H1 (cell line): ENCODE measurements at regions not wholly inside any gene's neighbourhood (a gene's known extent, or its start where the extent isn't known, plus 50 kb on each side); places are given as distances from the start of the nearest gene placed in this dataset.

ENCODE experiments used
- HDAC2 ChIP-seq, 2 experiments: fragments of 300-600 bp in 1 of 2; sonication (generic) in 1 of 2; IDR thresholded peaks; 2 replicates each; pipeline ENCODE4 v1.6.1; 2011 to 2012; ENCODE audit warnings: low read depth in 2 of 2, low read length in 2 of 2, mild to moderate bottlenecking in 2 of 2, moderate library complexity in 2 of 2, borderline replicate concordance in 1 of 2, inconsistent platforms in 1 of 2
- KDM4A ChIP-seq: IDR thresholded peaks from one replicate; pipeline ENCODE4 v1.7.1; 2012; ENCODE audit warnings: low read depth, mild to moderate bottlenecking, moderate library complexity, low read length, inconsistent platforms; ENCODE audit not compliant: severe bottlenecking
- NANOG ChIP-seq: IDR thresholded peaks from 2 replicates; pipeline ENCODE4 v1.6.1; 2011; ENCODE audit warnings: low read length, low read depth, mild to moderate bottlenecking, inconsistent platforms; ENCODE audit not compliant: insufficient read depth, poor library complexity, severe bottlenecking
- POLR2AphosphoS5 ChIP-seq: IDR thresholded peaks from 2 replicates; pipeline ENCODE4 v1.6.1; 2011; ENCODE audit warnings: low read depth, low read length
- SP4 ChIP-seq: IDR thresholded peaks from 2 replicates; pipeline ENCODE4 v1.6.1; 2012; ENCODE audit warnings: low read length, inconsistent platforms
- TF ChIP-seq, protein P1 (sequence below): fragments of 300-600 bp; sonication (generic); IDR thresholded peaks from 2 replicates; pipeline ENCODE4 v1.7.1; 2012; ENCODE audit warnings: low read length, moderate library complexity, mild to moderate bottlenecking, inconsistent platforms; ENCODE audit not compliant: insufficient replicate concordance
- TF ChIP-seq, protein P2 (sequence below): IDR thresholded peaks from 2 replicates; pipeline ENCODE4 v1.6.1; 2011; ENCODE audit warnings: low read depth, mild to moderate bottlenecking, low read length; ENCODE audit not compliant: insufficient read depth
- TF ChIP-seq, protein P3 (sequence below): IDR thresholded peaks from 2 replicates; pipeline ENCODE4 v1.6.1; 2011; ENCODE audit warnings: low read length, improper control_type of control experiment

DNA sequence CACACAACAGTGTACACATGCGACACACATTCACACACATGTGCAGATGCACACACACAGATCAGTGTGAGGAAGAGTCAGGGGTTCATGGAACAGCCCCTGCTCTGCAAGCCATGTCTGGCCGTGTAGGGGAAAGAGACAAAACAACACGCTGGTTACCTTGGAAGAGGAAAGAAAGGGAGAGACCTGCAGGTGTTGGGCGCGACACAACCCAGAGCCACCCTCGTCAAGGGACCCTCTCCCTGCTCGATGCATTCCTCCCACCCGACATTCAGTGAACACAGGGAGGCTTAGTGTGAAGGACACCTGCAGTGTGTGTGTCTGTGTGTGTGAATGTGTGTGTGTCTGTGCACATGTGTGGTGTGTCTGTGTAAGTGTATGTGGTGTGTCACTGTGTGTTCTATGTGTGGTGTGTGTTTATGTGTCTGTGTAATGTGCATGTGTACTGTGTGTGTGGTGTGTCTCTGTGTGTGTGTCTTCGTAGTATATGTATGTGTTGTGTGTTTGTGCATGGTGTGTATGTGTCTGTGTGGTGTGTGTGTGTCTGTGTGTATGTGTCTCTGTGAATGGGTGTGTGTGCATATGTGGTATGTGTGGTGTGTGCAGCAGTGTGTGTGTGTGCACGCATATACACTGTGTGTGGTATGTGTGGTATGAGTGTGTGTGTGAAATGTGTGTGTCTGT lies 69.5 kb upstream of the PITRM1 start (continued):
- TF ChIP-seq, protein P1, sequence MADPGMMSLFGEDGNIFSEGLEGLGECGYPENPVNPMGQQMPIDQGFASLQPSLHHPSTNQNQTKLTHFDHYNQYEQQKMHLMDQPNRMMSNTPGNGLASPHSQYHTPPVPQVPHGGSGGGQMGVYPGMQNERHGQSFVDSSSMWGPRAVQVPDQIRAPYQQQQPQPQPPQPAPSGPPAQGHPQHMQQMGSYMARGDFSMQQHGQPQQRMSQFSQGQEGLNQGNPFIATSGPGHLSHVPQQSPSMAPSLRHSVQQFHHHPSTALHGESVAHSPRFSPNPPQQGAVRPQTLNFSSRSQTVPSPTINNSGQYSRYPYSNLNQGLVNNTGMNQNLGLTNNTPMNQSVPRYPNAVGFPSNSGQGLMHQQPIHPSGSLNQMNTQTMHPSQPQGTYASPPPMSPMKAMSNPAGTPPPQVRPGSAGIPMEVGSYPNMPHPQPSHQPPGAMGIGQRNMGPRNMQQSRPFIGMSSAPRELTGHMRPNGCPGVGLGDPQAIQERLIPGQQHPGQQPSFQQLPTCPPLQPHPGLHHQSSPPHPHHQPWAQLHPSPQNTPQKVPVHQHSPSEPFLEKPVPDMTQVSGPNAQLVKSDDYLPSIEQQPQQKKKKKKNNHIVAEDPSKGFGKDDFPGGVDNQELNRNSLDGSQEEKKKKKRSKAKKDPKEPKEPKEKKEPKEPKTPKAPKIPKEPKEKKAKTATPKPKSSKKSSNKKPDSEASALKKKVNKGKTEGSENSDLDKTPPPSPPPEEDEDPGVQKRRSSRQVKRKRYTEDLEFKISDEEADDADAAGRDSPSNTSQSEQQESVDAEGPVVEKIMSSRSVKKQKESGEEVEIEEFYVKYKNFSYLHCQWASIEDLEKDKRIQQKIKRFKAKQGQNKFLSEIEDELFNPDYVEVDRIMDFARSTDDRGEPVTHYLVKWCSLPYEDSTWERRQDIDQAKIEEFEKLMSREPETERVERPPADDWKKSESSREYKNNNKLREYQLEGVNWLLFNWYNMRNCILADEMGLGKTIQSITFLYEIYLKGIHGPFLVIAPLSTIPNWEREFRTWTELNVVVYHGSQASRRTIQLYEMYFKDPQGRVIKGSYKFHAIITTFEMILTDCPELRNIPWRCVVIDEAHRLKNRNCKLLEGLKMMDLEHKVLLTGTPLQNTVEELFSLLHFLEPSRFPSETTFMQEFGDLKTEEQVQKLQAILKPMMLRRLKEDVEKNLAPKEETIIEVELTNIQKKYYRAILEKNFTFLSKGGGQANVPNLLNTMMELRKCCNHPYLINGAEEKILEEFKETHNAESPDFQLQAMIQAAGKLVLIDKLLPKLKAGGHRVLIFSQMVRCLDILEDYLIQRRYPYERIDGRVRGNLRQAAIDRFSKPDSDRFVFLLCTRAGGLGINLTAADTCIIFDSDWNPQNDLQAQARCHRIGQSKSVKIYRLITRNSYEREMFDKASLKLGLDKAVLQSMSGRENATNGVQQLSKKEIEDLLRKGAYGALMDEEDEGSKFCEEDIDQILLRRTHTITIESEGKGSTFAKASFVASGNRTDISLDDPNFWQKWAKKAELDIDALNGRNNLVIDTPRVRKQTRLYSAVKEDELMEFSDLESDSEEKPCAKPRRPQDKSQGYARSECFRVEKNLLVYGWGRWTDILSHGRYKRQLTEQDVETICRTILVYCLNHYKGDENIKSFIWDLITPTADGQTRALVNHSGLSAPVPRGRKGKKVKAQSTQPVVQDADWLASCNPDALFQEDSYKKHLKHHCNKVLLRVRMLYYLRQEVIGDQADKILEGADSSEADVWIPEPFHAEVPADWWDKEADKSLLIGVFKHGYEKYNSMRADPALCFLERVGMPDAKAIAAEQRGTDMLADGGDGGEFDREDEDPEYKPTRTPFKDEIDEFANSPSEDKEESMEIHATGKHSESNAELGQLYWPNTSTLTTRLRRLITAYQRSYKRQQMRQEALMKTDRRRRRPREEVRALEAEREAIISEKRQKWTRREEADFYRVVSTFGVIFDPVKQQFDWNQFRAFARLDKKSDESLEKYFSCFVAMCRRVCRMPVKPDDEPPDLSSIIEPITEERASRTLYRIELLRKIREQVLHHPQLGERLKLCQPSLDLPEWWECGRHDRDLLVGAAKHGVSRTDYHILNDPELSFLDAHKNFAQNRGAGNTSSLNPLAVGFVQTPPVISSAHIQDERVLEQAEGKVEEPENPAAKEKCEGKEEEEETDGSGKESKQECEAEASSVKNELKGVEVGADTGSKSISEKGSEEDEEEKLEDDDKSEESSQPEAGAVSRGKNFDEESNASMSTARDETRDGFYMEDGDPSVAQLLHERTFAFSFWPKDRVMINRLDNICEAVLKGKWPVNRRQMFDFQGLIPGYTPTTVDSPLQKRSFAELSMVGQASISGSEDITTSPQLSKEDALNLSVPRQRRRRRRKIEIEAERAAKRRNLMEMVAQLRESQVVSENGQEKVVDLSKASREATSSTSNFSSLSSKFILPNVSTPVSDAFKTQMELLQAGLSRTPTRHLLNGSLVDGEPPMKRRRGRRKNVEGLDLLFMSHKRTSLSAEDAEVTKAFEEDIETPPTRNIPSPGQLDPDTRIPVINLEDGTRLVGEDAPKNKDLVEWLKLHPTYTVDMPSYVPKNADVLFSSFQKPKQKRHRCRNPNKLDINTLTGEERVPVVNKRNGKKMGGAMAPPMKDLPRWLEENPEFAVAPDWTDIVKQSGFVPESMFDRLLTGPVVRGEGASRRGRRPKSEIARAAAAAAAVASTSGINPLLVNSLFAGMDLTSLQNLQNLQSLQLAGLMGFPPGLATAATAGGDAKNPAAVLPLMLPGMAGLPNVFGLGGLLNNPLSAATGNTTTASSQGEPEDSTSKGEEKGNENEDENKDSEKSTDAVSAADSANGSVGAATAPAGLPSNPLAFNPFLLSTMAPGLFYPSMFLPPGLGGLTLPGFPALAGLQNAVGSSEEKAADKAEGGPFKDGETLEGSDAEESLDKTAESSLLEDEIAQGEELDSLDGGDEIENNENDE, result no peak
- TF ChIP-seq, protein P2, sequence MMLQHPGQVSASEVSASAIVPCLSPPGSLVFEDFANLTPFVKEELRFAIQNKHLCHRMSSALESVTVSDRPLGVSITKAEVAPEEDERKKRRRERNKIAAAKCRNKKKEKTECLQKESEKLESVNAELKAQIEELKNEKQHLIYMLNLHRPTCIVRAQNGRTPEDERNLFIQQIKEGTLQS, result no peak
- TF ChIP-seq NANOG, result no peak
- no peak for TF ChIP-seq HDAC2 (IDR thresholded peaks at IDR 0.05; ENCODE audit: borderline replicate concordance in 1 of 2, low read depth in 2 of 2, low read length in 2 of 2)
- TF ChIP-seq KDM4A, result no peak
- TF ChIP-seq, protein P3, sequence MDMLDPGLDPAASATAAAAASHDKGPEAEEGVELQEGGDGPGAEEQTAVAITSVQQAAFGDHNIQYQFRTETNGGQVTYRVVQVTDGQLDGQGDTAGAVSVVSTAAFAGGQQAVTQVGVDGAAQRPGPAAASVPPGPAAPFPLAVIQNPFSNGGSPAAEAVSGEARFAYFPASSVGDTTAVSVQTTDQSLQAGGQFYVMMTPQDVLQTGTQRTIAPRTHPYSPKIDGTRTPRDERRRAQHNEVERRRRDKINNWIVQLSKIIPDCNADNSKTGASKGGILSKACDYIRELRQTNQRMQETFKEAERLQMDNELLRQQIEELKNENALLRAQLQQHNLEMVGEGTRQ, result no peak
- no peak for TF ChIP-seq SP4
- no peak for TF ChIP-seq POLR2AphosphoS5
